Rectal smooth muscle tissue (tissue), 1 donor: ENCODE measurements at regions not wholly inside any gene's neighbourhood (a gene's known extent, or its start where the extent isn't known, plus 50 kb on each side); places are given as distances from the start of the nearest gene placed in this dataset.
"Not testable (repeated sequence)": the region's sequence is repeated elsewhere in the genome, so short reads cannot be mapped to it uniquely, and the experiment has no call there.

Source experiments
- H3K27ac ChIP-seq: one replicate; pipeline ENCODE4 v1.7.0; 2013; ENCODE audit warnings: low read depth, low read length, inconsistent platforms
- H3K27me3 ChIP-seq: one replicate; pipeline ENCODE4 v1.7.0; 2013; ENCODE audit warnings: low read length; ENCODE audit not compliant: control insufficient read depth, insufficient read depth
- H3K36me3 ChIP-seq: one replicate; pipeline ENCODE4 v1.7.0; 2013; ENCODE audit warnings: low read length; ENCODE audit not compliant: control insufficient read depth, insufficient read depth
- H3K4me1 ChIP-seq: one replicate; pipeline ENCODE4 v1.7.0; 2013; ENCODE audit warnings: low read length; ENCODE audit not compliant: control insufficient read depth, insufficient read depth
- H3K4me3 ChIP-seq: one replicate; pipeline ENCODE4 v1.7.0; 2013; ENCODE audit warnings: low read length
- H3K9ac ChIP-seq: one replicate; pipeline ENCODE4 v1.7.0; 2013; ENCODE audit warnings: low read length

GRCh38 chr12:4822572-4822971, 87.1 kb upstream of the KCNA1 start:
- no peaks in the 10 kb centered on the region for H3K36me3 ChIP-seq
- no peaks in the 10 kb centered on the region for H3K27me3 ChIP-seq
- no peak overlapping the region for H3K9ac ChIP-seq
- no peak overlapping the region for H3K4me3 ChIP-seq
- H3K4me1 ChIP-seq: no peaks in the 10 kb centered on the region
- H3K27ac ChIP-seq: no peak overlapping the region

DNA sequence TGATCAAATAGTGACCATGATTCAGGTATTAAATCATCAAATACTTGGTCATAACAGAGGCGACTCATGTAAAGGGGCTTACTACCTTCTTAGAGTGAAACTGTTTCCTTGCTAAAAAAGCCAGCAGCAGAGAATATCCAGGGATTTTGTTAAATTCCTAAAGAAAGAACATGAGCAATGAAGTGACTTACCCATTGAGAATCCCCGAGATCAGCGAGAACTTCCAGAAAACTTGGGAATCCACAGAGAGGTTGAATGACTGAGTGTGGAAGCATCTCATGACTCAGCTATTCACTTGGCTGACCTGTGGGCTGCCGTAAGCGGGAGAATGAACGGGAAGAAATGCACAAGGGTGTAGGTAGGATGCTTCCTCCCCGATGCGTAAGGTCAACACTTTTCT, 85.3 kb upstream of the KCNA1 start:
- Histone ChIP-seq H3K9ac (no peak overlapping the region), H3K27me3 (no peaks in the 10 kb centered on the region), H3K4me3 (no peak overlapping the region), H3K36me3 (no peaks in the 10 kb centered on the region), H3K4me1 (no peaks in the 10 kb centered on the region), H3K27ac (no peak overlapping the region)

DNA sequence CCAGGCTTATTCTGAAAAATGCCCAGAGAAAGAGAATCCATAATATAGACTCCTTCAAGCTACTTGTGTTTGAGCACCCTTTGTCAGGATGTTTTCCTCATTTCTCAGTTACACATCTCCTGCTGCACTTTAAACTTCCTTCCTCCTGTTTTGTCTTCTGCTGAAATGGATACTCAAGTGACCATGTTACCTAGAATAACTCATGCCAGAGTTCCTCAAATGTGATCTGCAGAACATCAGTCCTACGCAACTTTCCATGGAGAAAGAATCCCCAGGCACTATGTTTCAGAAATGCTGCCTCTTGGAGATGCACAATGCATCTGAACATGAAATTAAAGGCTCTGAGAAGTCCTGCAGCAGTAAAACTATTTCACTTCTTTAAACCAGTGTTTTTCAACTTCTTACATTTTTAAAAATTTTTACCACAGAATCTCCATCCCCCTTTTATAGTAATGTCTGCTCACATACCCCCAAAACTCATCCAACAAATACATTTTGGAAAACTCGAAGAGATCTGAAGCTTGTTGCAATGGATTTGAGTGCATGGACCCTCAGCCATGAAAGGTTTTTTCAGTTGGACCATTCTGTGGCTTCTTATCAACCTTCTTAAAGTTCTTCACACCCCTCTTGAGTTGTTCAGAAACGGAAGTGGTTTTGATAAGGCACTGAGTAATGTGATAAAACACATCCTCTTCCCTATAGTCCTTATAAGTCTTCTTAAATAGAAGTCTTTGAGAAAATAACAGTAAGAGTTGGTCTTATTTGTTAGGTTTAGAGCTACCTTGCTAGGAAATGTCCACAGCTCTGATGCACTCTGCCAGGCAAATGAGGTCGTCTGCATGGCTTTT, 84.5 kb upstream of the KCNA1 start:
- Histone ChIP-seq H3K27ac (no peak overlapping the region), H3K27me3 (no peaks in the 10 kb centered on the region), H3K36me3 (no peaks in the 10 kb centered on the region), H3K4me3 (no peak overlapping the region), H3K9ac (no peak overlapping the region), H3K4me1 (no peaks in the 10 kb centered on the region)

DNA sequence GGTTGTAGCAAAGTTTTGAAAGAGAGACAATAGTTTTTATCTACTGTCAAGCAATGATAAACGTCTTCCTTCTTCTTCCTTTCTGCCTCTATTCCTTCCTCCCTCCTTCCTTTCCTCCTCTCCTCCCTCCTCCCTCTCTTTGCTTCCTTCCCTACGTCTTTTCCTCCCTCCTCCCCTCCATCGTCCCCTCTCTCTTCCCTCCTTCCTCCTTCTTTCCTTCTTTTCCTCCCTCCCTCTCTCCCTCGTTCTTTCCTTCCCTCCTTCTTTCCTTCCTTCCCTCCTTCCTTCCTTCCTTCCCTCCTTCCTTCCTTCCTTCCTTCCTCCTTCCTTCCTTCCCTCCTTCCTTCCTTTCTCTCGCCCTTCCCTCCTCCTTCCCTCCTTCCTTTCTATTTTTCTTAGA, 82.8 kb upstream of the KCNA1 start:
- no peaks in the 10 kb centered on the region for H3K36me3 ChIP-seq
- no peaks in the 10 kb centered on the region for H3K27me3 ChIP-seq
- H3K4me3 ChIP-seq: no peak overlapping the region
- no peak overlapping the region for H3K27ac ChIP-seq
- H3K9ac ChIP-seq: no peak overlapping the region
- no peaks in the 10 kb centered on the region for H3K4me1 ChIP-seq

GRCh38 chr12:4828176-4828575, 81.5 kb upstream of the KCNA1 start:
- H3K4me3 ChIP-seq: no peak overlapping the region
- H3K27me3 ChIP-seq: no peaks in the 10 kb centered on the region
- H3K4me1 ChIP-seq: no peaks in the 10 kb centered on the region
- H3K36me3 ChIP-seq: no peaks in the 10 kb centered on the region
- no peak overlapping the region for H3K9ac ChIP-seq
- no peak overlapping the region for H3K27ac ChIP-seq

DNA sequence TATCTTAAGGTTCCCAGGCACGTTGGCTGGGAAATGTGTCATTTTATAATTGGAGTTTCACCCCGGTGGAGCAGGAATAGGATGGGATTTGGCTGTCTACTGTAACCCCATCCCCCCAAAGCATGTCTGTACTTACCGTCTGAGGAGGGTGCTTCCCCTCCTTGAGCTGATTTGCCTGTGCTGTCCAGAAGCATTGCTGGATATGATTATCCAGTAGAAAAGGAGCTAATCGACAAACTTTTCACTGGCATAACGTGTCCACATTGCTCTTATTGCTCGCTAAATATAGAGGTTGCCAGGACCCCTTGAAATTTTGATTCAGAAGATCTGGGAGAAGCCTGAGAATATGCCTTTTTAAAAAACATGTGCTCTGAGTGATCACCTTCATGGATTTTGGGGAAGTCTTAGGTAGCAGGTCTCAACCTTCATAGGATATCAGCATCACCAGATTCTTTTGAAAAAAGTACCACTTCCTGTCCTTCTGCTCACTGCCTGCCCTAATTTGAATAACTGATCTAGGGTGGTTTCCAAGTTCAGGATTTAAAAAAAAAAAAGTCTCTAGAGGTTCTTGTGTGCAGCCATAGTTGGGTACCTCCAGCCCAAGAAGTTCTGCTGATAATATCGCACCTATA, 80.4 kb upstream of the KCNA1 start:
- Histone ChIP-seq H3K4me1 (no peaks in the 10 kb centered on the region), H3K36me3 (no peaks in the 10 kb centered on the region), H3K9ac (no peak overlapping the region), H3K27me3 (no peaks in the 10 kb centered on the region), H3K27ac (no peak overlapping the region), H3K4me3 (no peak overlapping the region)

- Histone ChIP-seq H3K4me1 (no peaks in the 10 kb centered on the region), H3K9ac (no peak overlapping the region), H3K27ac (no peak overlapping the region), H3K36me3 (no peaks in the 10 kb centered on the region), H3K27me3 (no peaks in the 10 kb centered on the region), H3K4me3 (peak overlapping the region; percentile 6)
Observed at GRCh38 chr12:4829793-4830162, 79.9 kb upstream of the KCNA1 start.

- Histone ChIP-seq H3K27me3 (no peaks in the 10 kb centered on the region), H3K27ac (no peak overlapping the region), H3K4me3 (no peak overlapping the region)
Observed at GRCh38 chr12:4830556-4831210, 79.0 kb upstream of the KCNA1 start.

DNA sequence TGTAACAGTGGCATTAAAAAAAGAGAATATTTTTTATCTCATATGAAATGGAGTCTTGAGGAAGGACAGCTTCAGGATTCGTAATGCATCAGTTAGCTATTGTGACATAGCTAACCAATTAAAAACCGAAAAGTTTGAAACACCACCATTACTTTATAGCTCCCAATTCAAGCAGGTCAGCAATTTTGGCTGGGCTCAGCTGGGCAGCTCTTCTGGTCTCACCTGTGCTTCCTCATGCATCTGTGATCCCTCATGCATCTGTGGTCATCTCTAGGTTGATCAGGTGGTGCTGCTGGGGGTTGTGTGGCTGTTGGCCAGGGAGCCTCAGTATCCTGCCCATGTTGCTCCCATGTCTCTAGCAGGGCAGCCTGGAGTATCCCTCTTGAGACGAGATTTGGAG, 76.7 kb upstream of the KCNA1 start:
- no peaks in the 10 kb centered on the region for H3K4me1 ChIP-seq
- H3K9ac ChIP-seq: no peak overlapping the region
- H3K27ac ChIP-seq: no peak overlapping the region
- H3K36me3 ChIP-seq: no peaks in the 10 kb centered on the region
- H3K27me3 ChIP-seq: no peaks in the 10 kb centered on the region
- H3K4me3 ChIP-seq: no peak overlapping the region

More at GRCh38 chr12:4830556-4831210, 79.0 kb upstream of the KCNA1 start:
- Histone ChIP-seq H3K9ac (no peak overlapping the region), H3K4me1 (no peaks in the 10 kb centered on the region), H3K36me3 (no peaks in the 10 kb centered on the region)

DNA sequence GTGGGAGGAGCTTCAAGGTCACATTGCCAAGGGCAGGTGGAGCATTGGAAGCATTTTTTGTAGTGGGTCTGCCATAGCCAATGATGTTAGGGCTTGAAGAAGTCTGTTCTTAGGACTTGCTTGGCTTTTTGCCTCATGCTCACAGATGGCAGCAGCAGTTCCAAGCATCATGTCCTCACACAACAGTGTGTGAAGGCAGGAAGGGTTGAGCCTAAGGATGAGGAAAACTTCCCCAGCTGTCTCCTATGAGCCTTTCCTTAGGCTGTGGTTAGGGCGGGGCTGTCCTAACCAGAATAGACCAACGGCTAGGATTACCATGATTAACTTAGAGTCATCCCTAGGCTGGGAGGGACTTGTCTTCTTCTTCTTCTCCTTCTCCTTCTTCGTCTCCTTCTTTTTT, 76.2 kb upstream of the KCNA1 start:
- no peak overlapping the region for H3K27ac ChIP-seq
- H3K4me1 ChIP-seq: no peaks in the 10 kb centered on the region
- H3K36me3 ChIP-seq: no peaks in the 10 kb centered on the region
- H3K9ac ChIP-seq: no peak overlapping the region
- H3K4me3 ChIP-seq: no peak overlapping the region
- no peaks in the 10 kb centered on the region for H3K27me3 ChIP-seq

DNA sequence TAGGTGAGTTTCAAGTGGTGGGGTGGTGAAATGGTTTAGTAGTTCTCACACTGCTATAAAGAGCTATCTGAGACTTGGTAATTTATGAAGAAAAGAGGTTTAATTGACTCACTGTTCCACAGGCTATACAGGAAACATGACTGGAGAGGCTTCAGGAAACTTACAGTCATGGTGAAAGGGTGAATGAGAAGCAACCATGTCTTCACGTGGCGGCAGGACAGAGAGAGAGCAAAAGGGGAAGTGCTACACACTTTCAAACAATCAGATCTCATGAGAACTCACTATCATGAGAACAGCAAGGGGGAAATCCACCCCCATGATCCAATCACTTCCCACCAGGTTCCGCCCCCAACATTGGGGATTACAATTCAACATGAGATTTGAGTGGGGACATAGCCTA, 67.3 kb upstream of the KCNA1 start:
- H3K4me1 ChIP-seq, H3K27me3 ChIP-seq, H3K27ac ChIP-seq, H3K36me3 ChIP-seq, H3K4me3 ChIP-seq, H3K9ac ChIP-seq: not testable (repeated sequence)

DNA sequence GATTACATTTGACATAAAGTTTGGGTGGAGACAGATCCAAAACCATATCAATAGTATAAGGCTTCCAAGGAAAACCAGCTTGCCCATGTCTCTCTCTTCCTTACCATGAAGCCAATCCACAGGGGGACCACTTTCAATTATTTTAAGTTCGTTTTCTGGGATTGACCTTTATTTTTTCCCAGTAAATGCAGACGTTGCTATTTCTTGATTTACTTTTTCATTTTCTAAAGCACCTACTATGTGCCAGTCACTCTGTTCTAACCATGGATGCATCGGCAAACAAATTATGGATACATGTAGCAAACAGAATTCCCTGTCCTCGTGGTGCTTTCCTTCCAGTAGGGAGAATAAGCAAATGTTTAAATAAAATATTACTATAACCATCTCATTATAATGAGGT, 65.8 kb upstream of the KCNA1 start:
- Histone ChIP-seq H3K4me1 (no peaks in the 10 kb centered on the region), H3K27ac (no peak overlapping the region), H3K9ac (no peak overlapping the region), H3K27me3 (no peaks in the 10 kb centered on the region), H3K4me3 (no peak overlapping the region), H3K36me3 (no peaks in the 10 kb centered on the region)
